ENCODE measurements at regions not wholly inside any gene's neighbourhood (a gene's known extent, or its start where the extent isn't known, plus 50 kb on each side); places are given as distances from the start of the nearest gene placed in this dataset.

DNA sequence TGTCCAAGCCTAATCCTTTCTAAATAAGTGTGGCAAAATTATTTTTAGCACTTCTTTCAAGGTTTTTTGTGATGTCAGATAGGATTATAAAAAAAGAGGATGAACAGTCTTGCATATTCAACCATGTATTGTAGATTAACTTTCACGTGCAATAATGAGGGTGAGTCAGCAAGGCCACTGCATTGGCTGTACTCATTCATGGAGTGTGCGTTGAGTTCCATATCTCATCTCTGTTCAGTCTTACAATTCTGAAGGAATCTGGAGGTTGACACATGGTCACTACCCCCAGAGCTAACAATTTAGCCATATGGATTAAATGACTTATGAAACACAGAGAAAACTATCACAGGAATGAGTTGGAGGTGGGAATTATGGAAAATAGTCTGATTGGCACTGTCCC is 810.5 kb downstream of the SLC4A3 start:
- TF ChIP-seq CTCF (IDR thresholded peaks at IDR 0.05): no peak
- TF ChIP-seq POLR2A (IDR thresholded peaks at IDR 0.05): no peak
